ENCODE measurements at regions not wholly inside any gene's neighbourhood (a gene's known extent, or its start where the extent isn't known, plus 50 kb on each side); places are given as distances from the start of the nearest gene placed in this dataset.

GRCh38 chr18:64474255-64474654, 325.4 kb upstream of the LINC00305 start:
- TF ChIP-seq CTCF (conservative IDR thresholded peaks at IDR 0.05) = no peak
- Mint-ChIP-seq H3K4me3 (no peak overlapping the region), H3K27ac (no peak overlapping the region), H3K4me1 (peaks cover 1% of the 10 kb centered on the region), H3K27me3 (ENCODE audit: insufficient read depth) (no peaks in the 10 kb centered on the region), H3K36me3 (ENCODE audit: low read depth) (no peaks in the 10 kb centered on the region), H3K9me3 (no peaks in the 10 kb centered on the region)
- H3K36me3 ChIP-seq (ENCODE audit: control insufficient read depth, insufficient read depth, low read length) = no peaks in the 10 kb centered on the region
- DNase-seq = no peak
- H3K4me3 ChIP-seq (ENCODE audit: low read length) = no peak overlapping the region
- H3K4me1 ChIP-seq (ENCODE audit: control insufficient read depth, insufficient read depth, low read length) = no peaks in the 10 kb centered on the region
- H3K9ac ChIP-seq (ENCODE audit: extremely low read depth, low read length, poor library complexity, severe bottlenecking) = no peak overlapping the region
- 92 to 97% methylated on average over 2 of the region's 2 CpGs for WGBS, 2 experiments (ENCODE audit: insufficient coverage in 1 of 2, insufficient read length in 1 of 2)
- H3K9me3 ChIP-seq (ENCODE audit: control insufficient read depth, low read length) = no peaks in the 10 kb centered on the region
- no peak overlapping the region for H3K27ac ChIP-seq (ENCODE audit: low read depth, low read length)
- H3K27me3 ChIP-seq (ENCODE audit: control insufficient read depth, insufficient read depth, low read length, poor library complexity, severe bottlenecking) = no peaks in the 10 kb centered on the region

- Mint-ChIP-seq H3K27ac (no peak overlapping the region), H3K9me3 (peaks cover 6% of the 10 kb centered on the region), H3K36me3 (ENCODE audit: low read depth) (no peaks in the 10 kb centered on the region), H3K4me1 (peaks cover 4% of the 10 kb centered on the region), H3K27me3 (ENCODE audit: insufficient read depth) (no peaks in the 10 kb centered on the region), H3K4me3 (no peak overlapping the region)
- Histone ChIP-seq H3K36me3 (ENCODE audit: control insufficient read depth, insufficient read depth, low read length) (no peaks in the 10 kb centered on the region), H3K27ac (ENCODE audit: low read depth, low read length) (no peak overlapping the region), H3K9me3 (ENCODE audit: control insufficient read depth, low read length) (no peaks in the 10 kb centered on the region), H3K27me3 (ENCODE audit: control insufficient read depth, insufficient read depth, low read length, poor library complexity, severe bottlenecking) (no peaks in the 10 kb centered on the region), H3K9ac (ENCODE audit: extremely low read depth, low read length, poor library complexity, severe bottlenecking) (no peak overlapping the region), H3K4me3 (ENCODE audit: low read length) (no peak overlapping the region), H3K4me1 (ENCODE audit: control insufficient read depth, insufficient read depth, low read length) (no peaks in the 10 kb centered on the region)
- no peak for TF ChIP-seq CTCF (conservative IDR thresholded peaks at IDR 0.05)
- no peak for DNase-seq
- no CpG with 5 or more reads among the region's 1 CpG for WGBS, 2 experiments (ENCODE audit: insufficient coverage in 1 of 2, insufficient read length in 1 of 2)
These were observed 300.5 kb upstream of the LINC00305 start for GRCh38 chr18:64449434-64449833.

GRCh38 chr18:64444819-64445218, 295.9 kb upstream of the LINC00305 start:
- Histone ChIP-seq H3K27me3 (ENCODE audit: control insufficient read depth, insufficient read depth, low read length, poor library complexity, severe bottlenecking) (no peaks in the 10 kb centered on the region), H3K9ac (ENCODE audit: extremely low read depth, low read length, poor library complexity, severe bottlenecking) (no peak overlapping the region), H3K27ac (ENCODE audit: low read depth, low read length) (no peak overlapping the region), H3K4me3 (ENCODE audit: low read length) (no peak overlapping the region), H3K4me1 (ENCODE audit: control insufficient read depth, insufficient read depth, low read length) (no peaks in the 10 kb centered on the region), H3K36me3 (ENCODE audit: control insufficient read depth, insufficient read depth, low read length) (no peaks in the 10 kb centered on the region), H3K9me3 (ENCODE audit: control insufficient read depth, low read length) (no peaks in the 10 kb centered on the region)
- H3K27ac Mint-ChIP-seq = peak overlapping the region; percentile 14
- no peaks in the 10 kb centered on the region for H3K36me3 Mint-ChIP-seq (ENCODE audit: low read depth)
- peaks cover 7% of the 10 kb centered on the region for H3K4me1 Mint-ChIP-seq
- H3K9me3 Mint-ChIP-seq = no peaks in the 10 kb centered on the region
- DNase-seq = no peak
- no peaks in the 10 kb centered on the region for H3K27me3 Mint-ChIP-seq (ENCODE audit: insufficient read depth)
- no peak for TF ChIP-seq CTCF (conservative IDR thresholded peaks at IDR 0.05)
- 82% methylated on average over 2 of the region's 2 CpGs; no CpG with 5 or more reads in 1 of the 2 experiments for WGBS, 2 experiments (ENCODE audit: insufficient coverage in 1 of 2, insufficient read length in 1 of 2)
- H3K4me3 Mint-ChIP-seq = no peak overlapping the region

All from endodermal cell (in vitro differentiated cells).